ENCODE measurements at regions not wholly inside any gene's neighbourhood (a gene's known extent, or its start where the extent isn't known, plus 50 kb on each side); places are given as distances from the start of the nearest gene placed in this dataset.

DNA sequence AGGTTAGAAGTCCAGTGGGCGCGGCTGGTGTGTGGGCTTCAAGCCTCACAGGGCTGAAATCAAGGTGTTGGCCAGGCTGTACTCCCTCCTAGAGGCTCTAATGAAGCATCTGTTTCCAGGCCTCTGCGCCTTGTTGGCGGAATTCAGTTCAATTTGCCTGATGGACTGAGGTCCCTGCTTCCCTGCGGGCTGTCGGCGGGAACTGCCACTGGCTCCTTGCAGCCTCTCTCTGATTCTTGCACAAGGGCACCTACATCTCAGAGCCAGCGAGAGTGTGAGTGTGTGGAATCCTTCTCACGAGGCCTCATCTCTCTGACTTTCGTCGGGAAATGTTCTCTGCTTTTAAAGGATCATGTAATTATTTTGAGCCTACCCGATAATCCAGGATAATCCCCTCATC lies 128.6 kb downstream of the DLEU7 start:
- Histone ChIP-seq H3K4me1 (ENCODE audit: control insufficient read depth in 1 of 2, insufficient read depth in 1 of 2, low read depth in 1 of 2, low read length in 1 of 2) (peaks cover 47 to 48% of the 10 kb centered on the region in 2 experiments), H3K27me3 (no peaks in the 10 kb centered on the region), H3K4me3 (ENCODE audit: low read depth in 1 of 2, low read length in 1 of 2) (peak overlapping the region; percentile 52 to 54), H3K27ac (peak overlapping the region; percentile 89), H3K36me3 (no peaks in the 10 kb centered on the region), H3K9me3 (no peaks in the 10 kb centered on the region)
- TF ChIP-seq, protein P1, sequence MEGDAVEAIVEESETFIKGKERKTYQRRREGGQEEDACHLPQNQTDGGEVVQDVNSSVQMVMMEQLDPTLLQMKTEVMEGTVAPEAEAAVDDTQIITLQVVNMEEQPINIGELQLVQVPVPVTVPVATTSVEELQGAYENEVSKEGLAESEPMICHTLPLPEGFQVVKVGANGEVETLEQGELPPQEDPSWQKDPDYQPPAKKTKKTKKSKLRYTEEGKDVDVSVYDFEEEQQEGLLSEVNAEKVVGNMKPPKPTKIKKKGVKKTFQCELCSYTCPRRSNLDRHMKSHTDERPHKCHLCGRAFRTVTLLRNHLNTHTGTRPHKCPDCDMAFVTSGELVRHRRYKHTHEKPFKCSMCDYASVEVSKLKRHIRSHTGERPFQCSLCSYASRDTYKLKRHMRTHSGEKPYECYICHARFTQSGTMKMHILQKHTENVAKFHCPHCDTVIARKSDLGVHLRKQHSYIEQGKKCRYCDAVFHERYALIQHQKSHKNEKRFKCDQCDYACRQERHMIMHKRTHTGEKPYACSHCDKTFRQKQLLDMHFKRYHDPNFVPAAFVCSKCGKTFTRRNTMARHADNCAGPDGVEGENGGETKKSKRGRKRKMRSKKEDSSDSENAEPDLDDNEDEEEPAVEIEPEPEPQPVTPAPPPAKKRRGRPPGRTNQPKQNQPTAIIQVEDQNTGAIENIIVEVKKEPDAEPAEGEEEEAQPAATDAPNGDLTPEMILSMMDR (IDR thresholded peaks at IDR 0.05): no peak

DNA sequence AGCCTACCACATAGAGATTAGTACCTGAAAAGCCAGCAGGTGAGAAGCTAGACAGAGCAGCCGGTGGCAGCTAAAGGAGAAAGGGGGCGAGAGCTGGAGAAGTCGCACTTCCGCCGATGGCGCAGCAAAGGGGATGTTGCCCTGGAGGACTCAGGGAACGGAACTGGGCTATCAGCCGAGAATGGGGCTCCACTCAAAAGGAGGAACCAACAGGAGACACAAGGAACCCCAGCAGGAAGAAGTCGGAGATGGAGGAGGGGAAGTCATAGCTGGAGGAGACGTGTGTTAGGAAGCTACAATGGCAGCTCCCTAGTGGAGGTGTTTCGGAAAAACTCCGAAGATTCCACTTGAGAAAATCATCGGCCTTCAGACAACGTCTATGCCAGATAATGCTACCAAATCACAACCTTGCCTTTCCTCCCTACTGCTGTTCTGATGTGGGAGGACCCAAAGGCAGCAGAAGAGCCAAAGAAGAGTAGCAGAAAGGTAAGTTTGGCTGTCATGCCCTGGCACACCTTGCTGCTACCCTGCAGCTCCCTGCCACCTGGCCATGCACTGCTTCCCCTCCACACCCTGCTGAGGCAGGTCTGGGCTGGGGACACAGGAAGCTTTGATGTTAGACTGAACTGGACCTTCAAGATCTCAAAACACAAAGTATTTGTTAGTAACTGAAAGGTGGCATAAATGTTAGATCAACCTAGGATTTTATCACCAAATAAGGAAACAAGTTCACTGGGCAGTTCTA lies 127.9 kb downstream of the DLEU7 start:
- Histone ChIP-seq H3K9me3 (no peaks in the 10 kb centered on the region), H3K27me3 (no peaks in the 10 kb centered on the region), H3K4me3 (ENCODE audit: low read depth in 1 of 2, low read length in 1 of 2) (peak overlapping the region; percentile 52 to 54), H3K36me3 (no peaks in the 10 kb centered on the region), H3K27ac (peak overlapping the region; percentile 89), H3K4me1 (ENCODE audit: control insufficient read depth in 1 of 2, insufficient read depth in 1 of 2, low read depth in 1 of 2, low read length in 1 of 2) (peaks cover 47 to 48% of the 10 kb centered on the region in 2 experiments)
- TF ChIP-seq, protein P1 (IDR thresholded peaks at IDR 0.05): peak; percentile 21

DNA sequence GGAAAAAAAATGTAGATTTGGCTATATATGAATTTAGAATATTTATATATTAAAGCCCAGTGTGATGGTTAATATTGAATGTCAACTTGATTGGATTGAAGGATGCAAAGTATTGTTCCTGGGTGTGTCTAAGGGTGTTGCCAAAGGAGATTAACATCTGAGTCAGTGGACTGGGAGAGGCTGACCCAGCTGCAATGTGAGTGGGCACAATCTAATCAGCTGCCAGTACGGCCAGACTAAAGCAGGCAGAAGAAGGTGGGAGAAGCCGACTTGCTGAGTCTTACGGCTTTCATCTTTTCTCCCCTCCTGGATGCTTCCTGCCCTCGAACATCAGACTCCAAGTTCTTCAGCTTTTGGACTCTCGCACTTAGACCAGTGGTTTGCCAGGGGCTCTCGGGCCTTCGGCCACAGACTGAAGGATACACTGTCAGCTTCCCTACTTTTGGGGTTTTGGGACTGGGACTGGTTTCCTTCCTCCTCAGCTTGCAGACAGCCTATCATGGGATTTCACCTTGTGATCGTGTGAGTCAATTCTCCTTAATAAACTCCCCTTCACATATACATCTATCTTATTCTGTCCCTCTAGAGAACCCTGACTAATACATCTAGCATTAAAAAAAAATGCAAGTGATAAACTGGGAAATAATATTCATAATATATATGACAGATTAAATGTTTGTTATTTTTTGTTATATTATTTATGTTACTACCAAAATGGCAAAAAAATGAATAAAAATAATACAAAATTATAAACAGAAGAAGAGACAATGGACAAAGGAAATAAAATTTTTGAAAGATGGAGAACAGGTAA lies 122.4 kb downstream of the DLEU7 start:
- no peaks in the 10 kb centered on the region for H3K9me3 ChIP-seq
- TF ChIP-seq, protein P1 (IDR thresholded peaks at IDR 0.05): no peak
- H3K36me3 ChIP-seq: no peaks in the 10 kb centered on the region
- H3K4me1 ChIP-seq (ENCODE audit: control insufficient read depth in 1 of 2, insufficient read depth in 1 of 2, low read depth in 1 of 2, low read length in 1 of 2): peaks cover 17 to 23% of the 10 kb centered on the region in 2 experiments
- H3K27ac ChIP-seq: peak overlapping the region; percentile 52
- H3K27me3 ChIP-seq: no peaks in the 10 kb centered on the region
- H3K4me3 ChIP-seq (ENCODE audit: low read depth in 1 of 2, low read length in 1 of 2): no peak overlapping the region

DNA sequence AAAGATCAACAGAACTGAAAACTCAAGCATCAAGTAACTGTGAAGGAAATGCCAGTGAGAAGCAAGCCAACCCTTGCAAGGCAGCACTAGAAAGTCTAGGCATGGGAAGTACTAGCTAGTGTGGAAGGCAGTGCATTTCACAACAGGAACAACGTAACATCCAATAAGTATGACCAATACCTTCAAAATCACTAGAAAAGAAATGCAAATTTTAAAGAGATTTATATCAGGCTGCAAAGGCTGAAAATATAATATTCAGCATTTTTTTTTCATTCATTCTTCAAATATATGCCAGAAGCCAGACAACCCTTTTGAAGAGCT lies 121.9 kb downstream of the DLEU7 start:
- H3K4me1 ChIP-seq (ENCODE audit: control insufficient read depth in 1 of 2, insufficient read depth in 1 of 2, low read depth in 1 of 2, low read length in 1 of 2): peaks cover 13 to 17% of the 10 kb centered on the region in 2 experiments
- H3K4me3 ChIP-seq (ENCODE audit: low read depth in 1 of 2, low read length in 1 of 2): no peak overlapping the region

DNA sequence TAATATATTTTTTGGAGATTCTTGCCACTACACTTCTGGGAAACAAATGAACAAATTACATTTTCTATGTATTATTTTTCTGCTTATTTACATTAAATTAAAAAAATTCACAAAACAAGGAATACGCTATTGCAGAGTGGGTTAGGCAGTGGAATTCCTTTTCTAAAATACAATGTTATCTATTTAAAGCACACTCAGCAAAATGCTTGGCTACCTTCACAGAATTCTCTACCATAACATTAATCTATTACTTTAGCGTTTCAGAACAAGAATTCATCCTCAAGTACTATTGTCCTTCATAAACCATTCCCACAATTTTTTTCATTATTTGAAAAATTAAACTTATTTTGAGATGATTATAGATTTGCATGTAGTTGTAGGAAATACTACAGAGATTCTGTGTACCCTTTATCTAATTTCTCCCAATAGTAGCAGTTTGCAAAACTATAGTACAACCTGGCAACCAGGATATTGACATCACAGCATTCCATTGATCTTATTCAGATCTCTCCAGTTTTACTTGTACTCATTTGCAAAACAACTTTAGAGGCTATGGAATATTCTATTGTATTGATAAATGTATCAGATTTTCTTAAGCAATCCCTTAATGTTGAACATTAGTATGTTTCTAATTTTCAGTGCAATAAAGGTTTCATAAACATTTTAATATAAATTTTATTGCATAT lies 120.9 kb downstream of the DLEU7 start:
- no peaks in the 10 kb centered on the region for H3K27me3 ChIP-seq
- H3K4me1 ChIP-seq (ENCODE audit: control insufficient read depth in 1 of 2, insufficient read depth in 1 of 2, low read depth in 1 of 2, low read length in 1 of 2): peaks cover 13 to 17% of the 10 kb centered on the region in 2 experiments
- no peak overlapping the region for H3K27ac ChIP-seq
- H3K9me3 ChIP-seq: no peaks in the 10 kb centered on the region
- H3K36me3 ChIP-seq: no peaks in the 10 kb centered on the region
- TF ChIP-seq, protein P1 (IDR thresholded peaks at IDR 0.05): no peak
- no peak overlapping the region for H3K4me3 ChIP-seq (ENCODE audit: low read depth in 1 of 2, low read length in 1 of 2)

More for the DNA sequence above, 121.9 kb downstream of the DLEU7 start:
- TF ChIP-seq, protein P1 (IDR thresholded peaks at IDR 0.05): no peak
- no peaks in the 10 kb centered on the region for H3K36me3 ChIP-seq
- H3K27ac ChIP-seq: peak overlapping the region; percentile 52
- no peaks in the 10 kb centered on the region for H3K27me3 ChIP-seq
- H3K9me3 ChIP-seq: no peaks in the 10 kb centered on the region
